ENCODE measurements at regions not wholly inside any gene's neighbourhood (a gene's known extent, or its start where the extent isn't known, plus 50 kb on each side); places are given as distances from the start of the nearest gene placed in this dataset.
"Not testable (repeated sequence)": the region's sequence is repeated elsewhere in the genome, so short reads cannot be mapped to it uniquely, and the experiment has no call there.

- Mint-ChIP-seq H3K4me3 (ENCODE audit: unreplicated experiment) (no peak overlapping the region), H3K27ac (ENCODE audit: unreplicated experiment) (no peak overlapping the region), H3K36me3 (ENCODE audit: insufficient read depth, unreplicated experiment) (no peaks in the 10 kb centered on the region), H3K27me3 (ENCODE audit: insufficient read depth, unreplicated experiment) (no peaks in the 10 kb centered on the region), H3K9me3 (ENCODE audit: unreplicated experiment) (peaks cover 41% of the 10 kb centered on the region), H3K4me1 (ENCODE audit: low read depth, unreplicated experiment) (peaks cover 7% of the 10 kb centered on the region)
- no peak for DNase-seq
- H3K9me3 ChIP-seq: peaks cover 14% of the 10 kb centered on the region
- no peak overlapping the region for H3K4me3 ChIP-seq (ENCODE audit: low read depth, low read length)
- H3K36me3 ChIP-seq (ENCODE audit: control insufficient read depth, insufficient read depth, low read length): no peaks in the 10 kb centered on the region
- TF ChIP-seq CTCF (IDR thresholded peaks at IDR 0.05; ENCODE audit: insufficient read depth in 1 of 2, low read depth in 1 of 2, low read length in 1 of 2, severe bottlenecking in 1 of 2, unreplicated experiment in 1 of 2): no peak
- intact Hi-C loops (cut with micrococcal nuclease; ENCODE audit: unreplicated experiment): no loop called here
- BruUV-seq (replicated peaks): no TSS peak
- H3K4me1 ChIP-seq: 0 out of 2 replicates have a peak, but pooled peaks cover 5% of the 10 kb centered on the region
- POLR2A ChIA-PET: no interaction called here
- H3K27me3 ChIP-seq (replicated peaks; ENCODE audit: control insufficient read depth, insufficient read depth, low read length): no peaks in the 10 kb centered on the region
- CTCF ChIA-PET: interaction anchor here (0.6 kb wide), 1 partner anchor 163 kb away, joined by 3 read pairs; no protein-coding TSS in a partner anchor
These were observed 452.9 kb downstream of the GUCY1A2 start for GRCh38 chr11:106565326-106565725.

GRCh38 chr11:106568632-106569031 lies 449.6 kb downstream of the GUCY1A2 start:
- Mint-ChIP-seq H3K36me3 (ENCODE audit: insufficient read depth, unreplicated experiment) (no peaks in the 10 kb centered on the region), H3K4me1 (ENCODE audit: low read depth, unreplicated experiment) (peaks cover 7% of the 10 kb centered on the region), H3K9me3 (ENCODE audit: unreplicated experiment) (peaks cover 60% of the 10 kb centered on the region), H3K4me3 (ENCODE audit: unreplicated experiment) (no peak overlapping the region), H3K27me3 (ENCODE audit: insufficient read depth, unreplicated experiment) (no peaks in the 10 kb centered on the region), H3K27ac (ENCODE audit: unreplicated experiment) (no peak overlapping the region)
- ChIA-PET CTCF (no interaction called here), POLR2A (no interaction called here)
- BruUV-seq (replicated peaks): no TSS peak
- Histone ChIP-seq H3K4me3 (ENCODE audit: low read depth, low read length) (no peak overlapping the region), H3K4me1 (0 out of 2 replicates have a peak, but pooled peaks cover 5% of the 10 kb centered on the region), H3K27me3 (replicated peaks; ENCODE audit: control insufficient read depth, insufficient read depth, low read length) (no peaks in the 10 kb centered on the region), H3K9me3 (peaks cover 32% of the 10 kb centered on the region), H3K36me3 (ENCODE audit: control insufficient read depth, insufficient read depth, low read length) (peaks cover 1% of the 10 kb centered on the region; the same call in 1 of the 2 replicates)
- no peak for DNase-seq
- TF ChIP-seq CTCF (IDR thresholded peaks at IDR 0.05; ENCODE audit: insufficient read depth in 1 of 2, low read depth in 1 of 2, low read length in 1 of 2, severe bottlenecking in 1 of 2, unreplicated experiment in 1 of 2): no peak
- intact Hi-C loops (cut with micrococcal nuclease; ENCODE audit: unreplicated experiment): no loop called here

GRCh38 chr11:106577384-106577783 lies 440.9 kb downstream of the GUCY1A2 start:
- H3K9me3 ChIP-seq: peaks cover 16% of the 10 kb centered on the region
- H3K36me3 Mint-ChIP-seq (ENCODE audit: insufficient read depth, unreplicated experiment); H3K4me1 ChIP-seq; H3K27me3 ChIP-seq (replicated peaks; ENCODE audit: control insufficient read depth, insufficient read depth, low read length); DNase-seq; BruUV-seq (replicated peaks); H3K27ac Mint-ChIP-seq (ENCODE audit: unreplicated experiment); CTCF ChIA-PET; POLR2A ChIA-PET; H3K4me1 Mint-ChIP-seq (ENCODE audit: low read depth, unreplicated experiment); H3K4me3 Mint-ChIP-seq (ENCODE audit: unreplicated experiment); H3K36me3 ChIP-seq (ENCODE audit: control insufficient read depth, insufficient read depth, low read length); H3K27me3 Mint-ChIP-seq (ENCODE audit: insufficient read depth, unreplicated experiment); H3K4me3 ChIP-seq (ENCODE audit: low read depth, low read length); intact Hi-C loops (cut with micrococcal nuclease; ENCODE audit: unreplicated experiment): not testable (repeated sequence)
- peaks cover 75% of the 10 kb centered on the region for H3K9me3 Mint-ChIP-seq (ENCODE audit: unreplicated experiment)

- Histone ChIP-seq H3K4me1 (0 out of 2 replicates have a peak, but pooled peaks cover 3% of the 10 kb centered on the region), H3K27me3 (replicated peaks; ENCODE audit: control insufficient read depth, insufficient read depth, low read length) (no peaks in the 10 kb centered on the region), H3K36me3 (ENCODE audit: control insufficient read depth, insufficient read depth, low read length) (no peaks in the 10 kb centered on the region), H3K4me3 (ENCODE audit: low read depth, low read length) (no peak overlapping the region), H3K9me3 (peaks cover 18% of the 10 kb centered on the region)
- intact Hi-C loops (cut with micrococcal nuclease; ENCODE audit: unreplicated experiment): loop anchor here (10.0 kb wide), 2 partner anchors 257 to 307 kb away; no protein-coding TSS in a partner anchor
- no peak for DNase-seq
- Mint-ChIP-seq H3K4me1 (ENCODE audit: low read depth, unreplicated experiment) (no peaks in the 10 kb centered on the region), H3K27ac (ENCODE audit: unreplicated experiment) (no peak overlapping the region), H3K36me3 (ENCODE audit: insufficient read depth, unreplicated experiment) (no peaks in the 10 kb centered on the region), H3K27me3 (ENCODE audit: insufficient read depth, unreplicated experiment) (no peaks in the 10 kb centered on the region), H3K9me3 (ENCODE audit: unreplicated experiment) (peaks cover 65% of the 10 kb centered on the region), H3K4me3 (ENCODE audit: unreplicated experiment) (no peak overlapping the region)
- ChIA-PET CTCF (no interaction called here), POLR2A (no interaction called here)
- TF ChIP-seq CTCF (IDR thresholded peaks at IDR 0.05; ENCODE audit: insufficient read depth in 1 of 2, low read depth in 1 of 2, low read length in 1 of 2, severe bottlenecking in 1 of 2, unreplicated experiment in 1 of 2): no peak
- BruUV-seq (replicated peaks): no TSS peak
These were observed 436.9 kb downstream of the GUCY1A2 start for GRCh38 chr11:106581399-106581798.

Data from Caco-2 (cell line).